Retina (tissue), 1 donor: ENCODE measurements at regions not wholly inside any gene's neighbourhood (a gene's known extent, or its start where the extent isn't known, plus 50 kb on each side); places are given as distances from the start of the nearest gene placed in this dataset.
A peak's percentile ranks its signal among the peaks of the same experiment; 100 is the strongest.
"Not testable (repeated sequence)": the region's sequence is repeated elsewhere in the genome, so short reads cannot be mapped to it uniquely, and the experiment has no call there.

Experiments
- DNase-seq: peaks from one replicate; pipeline ENCODE4 v3.0.0-alpha.2; 2016

DNA sequence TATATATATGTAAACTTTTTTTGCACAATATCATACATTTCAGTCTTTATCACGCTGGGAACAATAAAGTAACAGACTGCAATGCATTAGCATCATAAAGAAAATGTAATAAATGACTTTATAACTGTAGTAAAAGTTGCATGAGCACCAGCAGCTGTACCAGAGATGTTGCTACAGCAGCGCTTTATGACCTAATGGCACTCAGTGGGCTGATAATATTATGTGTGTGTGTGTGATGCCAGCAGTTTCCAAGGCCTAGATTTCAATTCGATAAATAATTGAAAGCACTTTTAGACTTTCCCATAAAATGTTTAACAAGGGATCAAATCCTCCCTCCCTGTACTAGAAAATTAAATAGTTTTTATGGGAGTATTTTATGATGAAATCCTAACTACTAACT lies 367.6 kb upstream of the AGA start:
- DNase-seq, result no peak

DNA sequence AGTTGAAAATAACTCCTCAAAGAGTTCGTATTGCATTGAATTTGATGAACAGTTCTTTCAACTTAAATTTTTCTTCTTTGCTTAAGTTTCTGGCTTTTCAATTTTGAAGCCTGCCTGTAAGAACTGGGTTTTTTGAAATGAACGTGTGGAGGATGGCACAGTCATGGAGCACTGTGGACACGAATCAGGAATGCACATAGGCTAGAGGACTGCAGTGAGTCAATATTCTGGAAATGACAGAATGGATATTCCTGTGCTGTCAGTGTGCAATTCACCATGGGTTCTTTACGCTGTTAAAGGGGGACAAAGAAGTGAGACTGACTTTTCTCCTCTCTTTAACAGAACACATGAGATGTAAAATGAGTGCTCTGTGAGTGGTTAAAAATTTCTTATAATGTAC lies 368.0 kb upstream of the AGA start:
- DNase-seq, result peak; percentile 15

- DNase-seq, result not testable (repeated sequence)
Measured at GRCh38 chr4:177818392-177818791, 376.2 kb upstream of the AGA start.

GRCh38 chr4:177826973-177827372 lies 384.7 kb upstream of the AGA start:
- DNase-seq, result no peak

DNA sequence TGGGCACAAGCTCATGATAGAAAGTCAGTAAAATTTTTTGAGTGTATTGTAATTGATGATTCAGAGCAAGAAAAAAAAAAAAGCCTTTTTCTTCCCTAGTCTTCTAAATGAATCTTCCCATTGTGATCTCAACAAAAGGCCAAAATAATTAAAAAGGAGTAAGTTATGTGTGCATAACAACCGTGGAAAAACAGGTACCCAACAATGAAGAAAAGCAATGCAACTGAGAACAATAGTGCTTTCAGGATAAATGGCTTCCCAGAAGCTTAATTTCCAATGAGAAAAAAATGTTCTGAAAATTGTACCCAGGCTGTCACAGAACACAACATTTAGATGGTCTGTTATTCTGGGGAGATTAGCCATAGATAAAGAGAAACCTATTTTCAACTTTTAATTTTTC lies 399.0 kb upstream of the AGA start:
- peak; percentile 29 for DNase-seq

GRCh38 chr4:177853229-177853628 lies 411.0 kb upstream of the AGA start:
- DNase-seq, result no peak

DNA sequence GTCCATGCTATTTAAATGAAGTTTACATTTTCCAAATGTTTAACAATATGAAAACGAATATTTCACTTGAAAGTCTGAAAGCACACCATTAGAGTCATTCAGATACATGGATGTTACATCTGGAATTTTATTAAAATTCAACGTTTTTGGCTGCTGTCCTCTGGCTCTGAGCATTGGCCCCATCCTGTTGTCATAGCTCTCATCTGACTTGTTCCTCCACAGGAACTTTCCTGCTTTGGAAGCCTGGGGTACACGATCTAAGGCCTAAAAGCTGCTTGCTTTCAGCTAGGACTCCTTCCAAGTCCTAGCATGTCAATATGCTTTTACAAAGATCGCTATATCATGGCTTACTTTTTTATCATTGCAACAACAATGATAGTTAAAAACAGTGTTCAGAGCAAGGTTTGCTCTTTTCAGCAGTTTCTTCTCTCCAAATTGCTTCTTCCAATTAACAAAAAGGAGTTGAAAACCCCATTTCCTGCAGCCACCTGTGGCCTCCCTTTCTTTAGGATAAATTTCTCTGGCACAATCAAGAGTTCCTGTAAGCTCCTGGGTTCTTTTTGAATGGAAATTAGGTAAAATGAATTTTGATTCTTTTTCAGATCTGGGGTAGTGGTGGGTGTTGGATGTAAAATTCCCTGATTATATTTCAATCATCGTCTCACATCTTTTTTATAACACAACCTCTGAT lies 413.4 kb upstream of the AGA start:
- no peak for DNase-seq

DNA sequence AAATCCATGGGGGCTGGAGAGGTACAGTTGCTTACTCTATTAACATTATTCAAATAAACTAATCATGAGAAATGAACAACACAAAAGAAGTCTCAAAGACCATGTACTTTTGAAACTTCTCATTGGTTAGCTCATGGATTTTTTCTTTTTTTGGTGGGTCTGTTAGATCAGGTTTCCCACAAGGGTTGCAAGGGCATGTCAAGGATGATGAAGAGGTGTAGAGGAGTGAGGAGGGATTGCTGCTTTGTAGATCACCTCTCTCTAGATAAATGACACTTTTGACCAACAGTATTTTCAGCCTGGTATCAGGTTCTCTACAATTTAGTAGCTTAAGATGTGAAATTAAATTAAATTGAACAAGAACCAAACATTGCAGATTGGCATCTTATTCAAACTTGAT lies 417.9 kb upstream of the AGA start:
- DNase-seq, result no peak

DNA sequence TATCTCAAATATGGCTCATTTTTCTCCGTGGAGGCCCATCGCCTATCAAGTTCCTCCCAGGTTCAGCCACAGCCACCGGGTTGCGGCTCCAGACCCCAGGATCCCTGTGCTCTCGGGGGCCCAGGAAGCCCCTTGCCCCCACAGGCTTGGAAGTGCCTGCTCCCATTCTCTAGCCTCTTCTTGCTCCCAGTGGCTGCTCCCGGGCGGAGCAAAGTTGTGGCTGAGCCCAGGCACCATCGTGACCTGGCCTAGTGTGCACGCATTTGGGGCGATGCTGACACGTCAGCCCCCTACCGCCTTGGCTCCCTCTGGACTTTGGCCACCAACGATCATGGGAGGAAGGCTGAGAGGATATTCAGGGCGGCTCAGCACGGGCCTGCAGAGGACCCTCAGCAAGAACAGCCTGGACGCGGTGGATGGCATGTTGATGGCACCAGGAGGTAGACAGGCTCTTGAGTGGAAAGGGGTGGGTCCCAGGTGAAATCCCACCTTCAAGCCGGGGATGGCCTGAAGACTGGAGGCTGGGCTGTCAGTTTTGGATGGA lies 419.4 kb upstream of the AGA start:
- no peak for DNase-seq

DNA sequence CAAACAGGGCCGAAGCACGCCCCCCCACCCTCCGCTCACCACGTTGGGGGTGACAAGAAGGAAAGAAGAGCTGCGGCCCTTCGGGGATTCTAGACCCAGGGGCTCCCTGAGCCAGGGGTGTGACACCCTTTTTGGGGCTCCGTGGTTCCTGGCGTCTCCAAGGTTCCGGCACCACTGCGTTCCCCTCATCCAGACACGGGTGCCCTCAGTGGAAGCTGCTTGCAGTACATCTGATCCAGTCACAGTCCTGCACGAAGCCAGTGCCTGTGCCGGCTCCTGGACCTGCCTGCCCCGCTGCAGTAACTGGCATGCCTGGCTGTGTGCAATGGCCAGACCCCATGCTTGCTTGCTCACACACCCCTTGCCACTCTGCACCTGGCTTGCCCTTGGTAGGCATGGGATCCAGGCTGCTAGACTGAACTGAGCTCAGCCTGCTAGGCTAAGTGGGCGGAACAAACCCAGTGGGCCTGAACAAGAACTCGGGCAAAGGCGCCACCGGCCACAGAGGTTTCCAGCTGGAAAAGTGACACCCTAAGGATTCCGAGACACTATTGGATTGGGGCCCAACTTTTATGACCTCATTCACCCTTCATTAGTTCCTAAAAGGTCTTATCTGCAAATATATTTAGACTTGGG lies 420.4 kb upstream of the AGA start:
- no peak for DNase-seq

DNA sequence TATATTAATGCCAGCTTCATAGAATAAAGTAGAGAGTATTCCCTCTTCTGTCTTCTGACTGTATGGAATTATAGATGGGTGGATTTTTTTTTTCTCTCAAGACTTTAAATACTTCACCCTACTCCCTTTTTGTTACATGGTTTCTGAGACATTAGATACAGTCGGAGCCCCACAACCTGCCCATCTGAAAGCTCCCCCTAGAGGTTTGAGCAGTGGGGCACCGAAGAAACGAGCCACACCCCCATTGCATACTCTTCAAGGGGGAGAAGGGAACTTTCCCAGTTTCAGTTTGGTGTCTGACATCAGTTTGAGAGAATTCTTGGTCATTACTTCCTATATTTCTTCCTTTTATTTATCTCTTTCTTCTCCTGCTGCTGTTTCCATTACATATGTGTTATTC lies 437.6 kb upstream of the AGA start:
- no peak for DNase-seq

GRCh38 chr4:177895136-177895535 lies 452.9 kb upstream of the AGA start:
- no peak for DNase-seq

- DNase-seq, result no peak
Measured at GRCh38 chr4:177901786-177902185, 459.5 kb upstream of the AGA start.

DNA sequence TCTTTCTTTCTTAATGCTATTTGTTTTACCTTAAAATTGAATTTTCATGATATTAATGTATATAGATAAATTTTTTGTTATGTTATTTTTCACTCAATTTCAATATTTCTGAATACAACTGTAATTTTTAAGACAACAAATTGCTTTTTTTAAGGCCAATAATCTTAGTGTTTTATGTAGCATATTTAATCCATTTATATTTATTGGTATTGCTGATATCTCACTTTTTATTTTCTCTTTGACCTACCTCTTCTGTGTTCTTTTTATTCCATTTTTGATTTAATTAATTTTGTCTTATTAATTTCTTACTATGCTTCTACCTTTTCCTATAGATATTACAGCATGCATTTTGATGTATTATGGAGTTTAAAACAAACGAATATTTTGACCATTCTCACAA lies 460.1 kb upstream of the AGA start:
- DNase-seq, result no peak

GRCh38 chr4:177907736-177908424 lies 465.6 kb upstream of the AGA start:
- DNase-seq, result no peak

- DNase-seq, result no peak
Measured at GRCh38 chr4:177921715-177922114, 479.5 kb upstream of the AGA start.

DNA sequence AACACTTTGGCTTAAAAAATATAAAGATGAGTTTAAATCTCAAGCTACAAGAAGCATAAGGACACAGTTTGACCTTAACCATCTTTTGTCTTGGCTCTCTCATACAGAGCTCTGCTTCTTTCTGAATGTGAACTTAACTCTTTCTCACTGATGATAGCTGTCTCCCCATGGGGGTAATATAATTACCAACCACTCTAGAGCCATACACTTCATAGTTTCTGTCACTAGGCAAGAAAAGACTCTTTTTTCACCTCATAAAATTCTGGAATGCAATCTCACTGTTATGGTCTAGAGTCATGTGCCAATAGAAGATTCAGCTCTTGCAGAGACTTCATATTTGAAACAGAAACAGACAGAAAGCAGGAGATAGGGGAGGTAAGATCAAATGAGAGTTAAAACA lies 481.7 kb upstream of the AGA start:
- no peak for DNase-seq

GRCh38 chr4:177937041-177937440 lies 494.8 kb upstream of the AGA start:
- no peak for DNase-seq

DNA sequence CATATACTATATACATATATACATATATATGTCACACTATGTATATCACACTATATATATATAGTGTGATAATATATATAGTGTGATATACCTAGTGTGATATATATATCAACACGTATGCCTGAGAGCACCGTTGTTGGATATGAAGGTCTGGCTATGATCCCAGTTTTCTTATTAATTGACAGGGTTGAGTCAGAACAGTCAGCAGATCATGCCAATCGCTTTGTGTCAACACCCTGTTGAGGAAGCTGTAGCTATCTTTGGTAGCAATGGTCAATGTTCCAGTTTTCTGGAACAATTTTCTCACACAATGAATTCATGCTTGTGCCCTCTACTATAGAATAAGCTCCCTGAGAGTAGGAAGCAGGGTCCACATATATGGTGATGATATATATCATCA lies 496.0 kb upstream of the AGA start:
- DNase-seq, result no peak

GRCh38 chr4:177945268-177945667 lies 503.0 kb upstream of the AGA start:
- no peak for DNase-seq

- no peak for DNase-seq
Measured at GRCh38 chr4:177947607-177948006, 505.4 kb upstream of the AGA start.

GRCh38 chr4:177948853-177949252 lies 506.6 kb upstream of the AGA start:
- no peak for DNase-seq

GRCh38 chr4:177951026-177951425 lies 508.8 kb upstream of the AGA start:
- DNase-seq, result no peak

DNA sequence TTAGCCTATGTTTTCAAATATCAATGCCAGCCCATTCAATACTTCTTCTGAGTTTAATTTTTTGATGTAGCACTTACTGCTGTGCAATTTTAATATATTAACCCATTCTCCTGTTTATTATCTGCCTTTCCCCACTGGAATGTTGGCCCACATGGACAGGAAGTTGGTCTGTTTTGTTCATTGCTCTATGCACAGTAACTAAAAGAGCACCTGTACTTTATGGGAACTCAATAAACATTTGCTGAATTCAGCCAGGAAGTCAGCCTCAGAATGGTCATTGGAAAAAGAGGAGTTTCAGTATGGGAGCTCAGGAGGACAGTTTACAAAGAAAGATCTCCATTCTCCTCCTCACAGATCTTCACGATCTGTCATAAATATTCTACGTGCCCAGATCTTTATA lies 510.5 kb upstream of the AGA start:
- no peak for DNase-seq
